Upper lobe of left lung (tissue), 6 donors: ENCODE measurements at regions not wholly inside any gene's neighbourhood (a gene's known extent, or its start where the extent isn't known, plus 50 kb on each side); places are given as distances from the start of the nearest gene placed in this dataset.

ENCODE experiments used
- ATAC-seq, 2 donors: fragments of 200-7000 bp; cut with Tn5 transposase; one replicate each; pipeline ENCODE4 v1.9.1; 2022; ENCODE audit warnings: mild to moderate bottlenecking in 2 of 2, moderate library complexity in 2 of 2; ENCODE audit not compliant: low FRiP score in 2 of 2
- DNase-seq, 2 donors: peaks; one replicate each; pipeline ENCODE4 v3.0.0-alpha.2; 2019 to 2020
- H3K27ac ChIP-seq, 4 donors: fragments of 200-600 bp; sonication (generic); one replicate each; pipeline ENCODE4 v1.5.1; 2016 to 2019
- H3K27me3 ChIP-seq, 4 donors: fragments of 200-600 bp; sonication (generic); one replicate each; pipeline ENCODE4 v1.5.1; 2017 to 2019
- H3K36me3 ChIP-seq, 4 donors: fragments of 200-600 bp; sonication (generic); one replicate each; pipeline ENCODE4 v1.5.1; 2016 to 2019
- H3K4me1 ChIP-seq, 4 donors: fragments of 200-600 bp; sonication (generic); one replicate each; pipeline ENCODE4 v1.5.1; 2018 to 2019
- H3K4me3 ChIP-seq, 4 donors: fragments of 200-600 bp; sonication (generic); one replicate each; pipeline ENCODE4 v1.5.1; 2017 to 2019; ENCODE audit warnings: mild to moderate bottlenecking in 2 of 4, moderate library complexity in 1 of 4
- H3K9me3 ChIP-seq, 4 donors: fragments of 200-600 bp; sonication (generic); one replicate each; pipeline ENCODE4 v1.5.1; 2018 to 2019
- EP300 ChIP-seq, 4 donors: sonication (generic); formaldehyde crosslinking; IDR thresholded peaks; one replicate each; pipeline ENCODE4 v1.5.1; 2017; ENCODE audit warnings: antibody characterized with exemption in 4 of 4, control low read depth in 2 of 4
- POLR2A ChIP-seq, 4 donors: fragments of 450-650 bp; IDR thresholded peaks; one replicate each; pipeline ENCODE4 v1.5.1; 2016 to 2017; ENCODE audit warnings: antibody characterized with exemption in 4 of 4, mild to moderate bottlenecking in 2 of 4
- POLR2AphosphoS5 ChIP-seq, 2 donors: sonication (generic); formaldehyde crosslinking; IDR thresholded peaks; one replicate each; pipeline ENCODE4 v1.5.1; 2017; ENCODE audit warnings: antibody characterized with exemption in 2 of 2
- WGBS, 2 donors: methylation state at CpG; one replicate each; pipeline ENCODE4 v1.1.5; 2017 to 2018; 5-methylcytosine and 5-hydroxymethylcytosine counted together
- TF ChIP-seq, protein P1 (sequence below), 6 experiments: fragments of 450-650 bp in 4 of 6; fragments of 200-600 bp in 2 of 6; sonication (generic) in 2 of 6; IDR thresholded peaks; one replicate each; pipeline ENCODE4 v1.5.1; 2016 to 2019; ENCODE audit warnings: antibody characterized with exemption in 6 of 6
- donor health status: DM: no; HTN: no; CAD: no; lungs with moderate emphysema.
- donor health status: DM: no; HTN: yes; CAD: no; lungs with severe emphysema.

DNA sequence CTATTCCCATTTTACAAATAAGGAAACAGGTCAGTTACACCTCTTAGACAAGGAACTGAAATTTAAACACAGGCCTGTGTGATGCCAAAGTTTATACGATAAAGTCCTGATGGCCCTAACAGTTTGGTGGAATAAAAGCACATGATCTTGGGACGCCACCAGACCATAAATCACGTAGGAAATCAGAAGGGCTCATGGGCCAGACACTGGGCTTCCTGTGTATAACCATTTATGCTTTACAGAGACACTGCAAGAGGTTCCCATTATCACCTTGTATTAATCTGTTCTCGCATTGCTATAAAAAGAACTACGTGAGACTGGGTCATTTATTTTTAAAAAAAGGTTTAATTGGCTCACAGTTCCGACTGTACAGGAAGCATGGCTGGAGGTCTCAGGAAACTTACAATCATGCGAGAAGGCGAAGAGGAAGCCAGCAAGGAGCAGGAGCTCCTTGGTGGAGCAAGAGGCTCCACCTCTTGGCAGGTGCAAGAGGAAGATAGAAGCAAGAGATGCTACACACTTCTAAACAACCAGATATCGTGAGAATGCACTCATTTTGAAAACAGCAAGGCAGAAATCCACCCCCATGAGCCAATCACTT lies 124.0 kb upstream of the MON1B start:
- no peaks in the 10 kb centered on the region for H3K36me3 ChIP-seq
- no peaks in the 10 kb centered on the region for H3K9me3 ChIP-seq
- H3K27ac ChIP-seq = no peak overlapping the region
- H3K4me1 ChIP-seq = peaks cover 0 to 10% (median 6%) of the 10 kb centered on the region in 4 donors
- H3K4me3 ChIP-seq = no peak overlapping the region
- WGBS, 2 donors = 39 to 64% methylated on average over 9 of the region's 9 CpGs
- TF ChIP-seq POLR2A (IDR thresholded peaks at IDR 0.05) (no peak), POLR2AphosphoS5 (IDR thresholded peaks at IDR 0.05) (no peak), EP300 (IDR thresholded peaks at IDR 0.05) (no peak)
- TF ChIP-seq, protein P1, sequence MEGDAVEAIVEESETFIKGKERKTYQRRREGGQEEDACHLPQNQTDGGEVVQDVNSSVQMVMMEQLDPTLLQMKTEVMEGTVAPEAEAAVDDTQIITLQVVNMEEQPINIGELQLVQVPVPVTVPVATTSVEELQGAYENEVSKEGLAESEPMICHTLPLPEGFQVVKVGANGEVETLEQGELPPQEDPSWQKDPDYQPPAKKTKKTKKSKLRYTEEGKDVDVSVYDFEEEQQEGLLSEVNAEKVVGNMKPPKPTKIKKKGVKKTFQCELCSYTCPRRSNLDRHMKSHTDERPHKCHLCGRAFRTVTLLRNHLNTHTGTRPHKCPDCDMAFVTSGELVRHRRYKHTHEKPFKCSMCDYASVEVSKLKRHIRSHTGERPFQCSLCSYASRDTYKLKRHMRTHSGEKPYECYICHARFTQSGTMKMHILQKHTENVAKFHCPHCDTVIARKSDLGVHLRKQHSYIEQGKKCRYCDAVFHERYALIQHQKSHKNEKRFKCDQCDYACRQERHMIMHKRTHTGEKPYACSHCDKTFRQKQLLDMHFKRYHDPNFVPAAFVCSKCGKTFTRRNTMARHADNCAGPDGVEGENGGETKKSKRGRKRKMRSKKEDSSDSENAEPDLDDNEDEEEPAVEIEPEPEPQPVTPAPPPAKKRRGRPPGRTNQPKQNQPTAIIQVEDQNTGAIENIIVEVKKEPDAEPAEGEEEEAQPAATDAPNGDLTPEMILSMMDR (IDR thresholded peaks at IDR 0.05) = no peak
- no peaks in the 10 kb centered on the region for H3K27me3 ChIP-seq
- DNase-seq (no peak), ATAC-seq (no peak)

- no peaks in the 10 kb centered on the region for H3K36me3 ChIP-seq
- ATAC-seq (no peak), DNase-seq (no peak)
- H3K4me1 ChIP-seq = peaks cover 0 to 6% (median 3%) of the 10 kb centered on the region in 4 donors
- WGBS, 2 donors = 51 to 74% methylated on average over 2 of the region's 2 CpGs
- H3K9me3 ChIP-seq = no peaks in the 10 kb centered on the region
- no peak overlapping the region for H3K27ac ChIP-seq
- no peak overlapping the region for H3K4me3 ChIP-seq
- H3K27me3 ChIP-seq = no peaks in the 10 kb centered on the region
- TF ChIP-seq EP300 (IDR thresholded peaks at IDR 0.05) = no peak
- TF ChIP-seq POLR2A (IDR thresholded peaks at IDR 0.05) = no peak
- no peak for TF ChIP-seq POLR2AphosphoS5 (IDR thresholded peaks at IDR 0.05)
- TF ChIP-seq, protein P1 (IDR thresholded peaks at IDR 0.05) = no peak
Observed at GRCh38 chr16:77067900-77068299, 123.1 kb upstream of the MON1B start.

- DNase-seq = no peak
- no peaks in the 10 kb centered on the region for H3K36me3 ChIP-seq
- H3K4me3 ChIP-seq = no peak overlapping the region
- ATAC-seq = no peak
- H3K4me1 ChIP-seq = peaks cover 0 to 6% (median 2%) of the 10 kb centered on the region in 4 donors
- no peaks in the 10 kb centered on the region for H3K27me3 ChIP-seq
- 69 to 76% methylated on average over 1 of the region's 1 CpG for WGBS, 2 donors
- H3K27ac ChIP-seq = no peak overlapping the region
- TF ChIP-seq, protein P1 (IDR thresholded peaks at IDR 0.05) = no peak
- TF ChIP-seq EP300 (IDR thresholded peaks at IDR 0.05) (no peak), POLR2AphosphoS5 (IDR thresholded peaks at IDR 0.05) (no peak), POLR2A (IDR thresholded peaks at IDR 0.05) (no peak)
- H3K9me3 ChIP-seq = no peaks in the 10 kb centered on the region
Observed at GRCh38 chr16:77068402-77068801, 122.6 kb upstream of the MON1B start.

- no peaks in the 10 kb centered on the region for H3K36me3 ChIP-seq
- H3K4me1 ChIP-seq = no peaks in the 10 kb centered on the region
- no peaks in the 10 kb centered on the region for H3K27me3 ChIP-seq
- ATAC-seq (no peak), DNase-seq (no peak)
- TF ChIP-seq, protein P1 (IDR thresholded peaks at IDR 0.05) = no peak
- TF ChIP-seq POLR2A (IDR thresholded peaks at IDR 0.05) (no peak), EP300 (IDR thresholded peaks at IDR 0.05) (no peak), POLR2AphosphoS5 (IDR thresholded peaks at IDR 0.05) (no peak)
- no peak overlapping the region for H3K27ac ChIP-seq
- H3K4me3 ChIP-seq = no peak overlapping the region
- 72 to 82% methylated on average over 2 of the region's 2 CpGs for WGBS, 2 donors
- H3K9me3 ChIP-seq = no peaks in the 10 kb centered on the region
Observed at GRCh38 chr16:77069929-77070328, 121.1 kb upstream of the MON1B start.

DNA sequence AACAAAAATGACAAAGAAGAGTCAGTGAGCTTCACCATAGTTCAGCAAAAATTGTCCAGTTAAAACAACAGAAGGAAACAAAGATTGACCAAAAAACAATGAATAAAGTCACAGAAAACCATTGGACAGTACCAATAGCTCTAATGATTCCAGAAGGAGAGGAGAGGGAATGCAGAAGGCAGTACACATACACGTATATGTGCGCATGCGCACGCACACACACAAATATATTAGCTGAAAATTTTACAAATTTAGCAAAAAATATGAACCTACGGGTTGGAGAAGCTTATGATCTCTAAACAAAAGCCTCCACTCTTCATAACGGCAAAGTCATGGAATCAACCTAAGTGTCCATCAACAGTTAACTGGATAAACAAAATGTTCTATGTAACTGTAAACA lies 120.3 kb upstream of the MON1B start:
- TF ChIP-seq EP300 (IDR thresholded peaks at IDR 0.05) = no peak
- no peak for TF ChIP-seq POLR2AphosphoS5 (IDR thresholded peaks at IDR 0.05)
- no peak for TF ChIP-seq POLR2A (IDR thresholded peaks at IDR 0.05)
- TF ChIP-seq, protein P1 (IDR thresholded peaks at IDR 0.05) = no peak
- Histone ChIP-seq H3K9me3 (no peaks in the 10 kb centered on the region), H3K36me3 (no peaks in the 10 kb centered on the region), H3K27me3 (no peaks in the 10 kb centered on the region), H3K27ac (no peak overlapping the region), H3K4me1 (no peaks in the 10 kb centered on the region), H3K4me3 (no peak overlapping the region)
- DNase-seq (no peak), ATAC-seq (no peak)
- WGBS, 2 donors = 88 to 95% methylated on average over 6 of the region's 6 CpGs
